ENCODE measurements at regions not wholly inside any gene's neighbourhood (a gene's known extent, or its start where the extent isn't known, plus 50 kb on each side); places are given as distances from the start of the nearest gene placed in this dataset.

DNA sequence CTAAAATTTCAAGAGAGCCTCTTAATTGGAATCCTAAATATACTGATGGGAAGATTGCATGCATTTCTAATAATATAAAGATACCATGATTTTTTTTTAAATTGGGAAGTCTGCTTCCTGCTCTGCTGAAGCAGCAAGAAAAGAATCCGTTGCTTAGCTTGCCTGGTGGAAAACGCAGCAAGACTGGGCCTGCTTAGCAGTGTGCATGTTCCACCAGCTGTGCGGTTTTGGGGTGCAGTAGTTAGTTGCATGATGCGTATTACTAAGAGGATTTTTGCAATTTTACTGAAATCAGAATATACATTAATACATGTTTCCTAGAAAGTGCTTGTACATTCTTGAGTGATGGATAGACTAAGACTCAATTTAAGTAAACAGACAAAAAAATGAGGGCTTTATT is 319.9 kb downstream of the CMPK2 start:
- TF ChIP-seq CTCF (IDR thresholded peaks at IDR 0.05) = no peak
- TF ChIP-seq POLR2A (IDR thresholded peaks at IDR 0.05) = no peak
- TF ChIP-seq POLR2AphosphoS5 (IDR thresholded peaks at IDR 0.05) = no peak
- TF ChIP-seq EP300 (IDR thresholded peaks at IDR 0.05) = no peak
